AG09319 (cell line): ENCODE measurements at regions not wholly inside any gene's neighbourhood (a gene's known extent, or its start where the extent isn't known, plus 50 kb on each side); places are given as distances from the start of the nearest gene placed in this dataset.

Experiments used
- DNase-seq: peaks from one replicate; pipeline ENCODE4 v3.0.0-alpha.2; 2010; ENCODE audit warnings: low read depth; ENCODE audit errors: extremely low read depth
- CTCF ChIP-seq: IDR thresholded peaks from 2 replicates; pipeline ENCODE4 v1.5.1; 2011; ENCODE audit warnings: low read depth, mild to moderate bottlenecking, inconsistent platforms, low read length, moderate library complexity

GRCh38 chr13:44086389-44086788 lies 206.7 kb downstream of the LACC1 start:
- TF ChIP-seq CTCF, result no peak
- no peak for DNase-seq

GRCh38 chr13:44088411-44088810 lies 208.7 kb downstream of the LACC1 start:
- TF ChIP-seq CTCF, result no peak
- DNase-seq, result no peak

GRCh38 chr13:44088991-44089413 lies 209.3 kb downstream of the LACC1 start:
- no peak for DNase-seq

GRCh38 chr13:44089452-44089851 lies 209.7 kb downstream of the LACC1 start:
- DNase-seq, result no peak
- no peak for TF ChIP-seq CTCF

More at GRCh38 chr13:44088991-44089413, 209.3 kb downstream of the LACC1 start:
- no peak for TF ChIP-seq CTCF

- no peak for TF ChIP-seq CTCF
- no peak for DNase-seq
Measured at GRCh38 chr13:44092078-44092970, 212.6 kb downstream of the LACC1 start.

- DNase-seq, result no peak
Measured at GRCh38 chr13:44093607-44094564, 214.2 kb downstream of the LACC1 start.

More at GRCh38 chr13:44093607-44094564, 214.2 kb downstream of the LACC1 start:
- TF ChIP-seq CTCF, result no peak
